Activated CD8-positive, alpha-beta memory T cell treated with anti-CD3 and anti-CD28 coated beads, Interleukin-2, amount 50 U/mL, for 24 hours (primary cell): ENCODE measurements at regions not wholly inside any gene's neighbourhood (a gene's known extent, or its start where the extent isn't known, plus 50 kb on each side); places are given as distances from the start of the nearest gene placed in this dataset.

Source experiments
- DNase-seq: peaks from one replicate; pipeline ENCODE4 v3.0.0-alpha.2; 2020; ENCODE audit errors: extremely low read depth

GRCh38 chr15:36254426-36254825 lies 325.0 kb upstream of the CDIN1 start:
- no peak for DNase-seq

- DNase-seq = no peak
Observed at GRCh38 chr15:36256404-36256807, 323.0 kb upstream of the CDIN1 start.

- no peak for DNase-seq
Observed at GRCh38 chr15:36263666-36264065, 315.8 kb upstream of the CDIN1 start.

- DNase-seq = no peak
Observed at GRCh38 chr15:36265422-36265821, 314.0 kb upstream of the CDIN1 start.

GRCh38 chr15:36271048-36271447 lies 308.4 kb upstream of the CDIN1 start:
- DNase-seq = no peak

- no peak for DNase-seq
Observed at GRCh38 chr15:36275656-36276055, 303.8 kb upstream of the CDIN1 start.

- no peak for DNase-seq
Observed at GRCh38 chr15:36278219-36278618, 301.2 kb upstream of the CDIN1 start.

GRCh38 chr15:36282821-36283220 lies 296.6 kb upstream of the CDIN1 start:
- no peak for DNase-seq

- no peak for DNase-seq
Observed at GRCh38 chr15:36284911-36285310, 294.5 kb upstream of the CDIN1 start.

- DNase-seq = no peak
Observed at GRCh38 chr15:36291501-36291900, 287.9 kb upstream of the CDIN1 start.

GRCh38 chr15:36294359-36294758 lies 285.1 kb upstream of the CDIN1 start:
- no peak for DNase-seq

GRCh38 chr15:36301947-36302346 lies 277.5 kb upstream of the CDIN1 start:
- no peak for DNase-seq

GRCh38 chr15:36313021-36313420 lies 266.4 kb upstream of the CDIN1 start:
- no peak for DNase-seq

GRCh38 chr15:36313736-36314280 lies 265.6 kb upstream of the CDIN1 start:
- no peak for DNase-seq

GRCh38 chr15:36315649-36316048 lies 263.8 kb upstream of the CDIN1 start:
- DNase-seq = no peak

GRCh38 chr15:36323615-36324014 lies 255.8 kb upstream of the CDIN1 start:
- DNase-seq = no peak

- no peak for DNase-seq
Observed at GRCh38 chr15:36325206-36325605, 254.2 kb upstream of the CDIN1 start.

- no peak for DNase-seq
Observed at GRCh38 chr15:36329592-36329991, 249.8 kb upstream of the CDIN1 start.

GRCh38 chr15:36330598-36330997 lies 248.8 kb upstream of the CDIN1 start:
- no peak for DNase-seq

GRCh38 chr15:36331531-36332275 lies 247.7 kb upstream of the CDIN1 start:
- no peak for DNase-seq

- no peak for DNase-seq
Observed at GRCh38 chr15:36332301-36332700, 247.1 kb upstream of the CDIN1 start.

GRCh38 chr15:36332896-36333295 lies 246.5 kb upstream of the CDIN1 start:
- DNase-seq = no peak

GRCh38 chr15:36334059-36334458 lies 245.4 kb upstream of the CDIN1 start:
- DNase-seq = no peak

GRCh38 chr15:36335224-36335623 lies 244.2 kb upstream of the CDIN1 start:
- DNase-seq = no peak
